GM23338 (cell line): ENCODE measurements at regions not wholly inside any gene's neighbourhood (a gene's known extent, or its start where the extent isn't known, plus 50 kb on each side); places are given as distances from the start of the nearest gene placed in this dataset.
"Not testable (repeated sequence)": the region's sequence is repeated elsewhere in the genome, so short reads cannot be mapped to it uniquely, and the experiment has no call there.

ENCODE experiments used
- NANOG ChIP-seq: IDR thresholded peaks from 2 replicates; pipeline ENCODE4 v1.6.1; 2016; ENCODE audit warnings: antibody characterized with exemption, borderline replicate concordance
- REST ChIP-seq: IDR thresholded peaks from one replicate; pipeline ENCODE4 v1.6.1; 2018; ENCODE audit warnings: antibody characterized with exemption; ENCODE audit not compliant: unreplicated experiment
- TF ChIP-seq, protein P1 (sequence below), 2 experiments: fragments of 200-600 bp in 1 of 2; sonication (generic) in 1 of 2; conservative IDR thresholded peaks; 2 replicates each; pipeline versions ENCODE4 v1.5.1 to v1.6.1; 2016 to 2017; ENCODE audit warnings: antibody characterized with exemption in 2 of 2, low read depth in 2 of 2, mild to moderate bottlenecking in 2 of 2, moderate library complexity in 1 of 2

DNA sequence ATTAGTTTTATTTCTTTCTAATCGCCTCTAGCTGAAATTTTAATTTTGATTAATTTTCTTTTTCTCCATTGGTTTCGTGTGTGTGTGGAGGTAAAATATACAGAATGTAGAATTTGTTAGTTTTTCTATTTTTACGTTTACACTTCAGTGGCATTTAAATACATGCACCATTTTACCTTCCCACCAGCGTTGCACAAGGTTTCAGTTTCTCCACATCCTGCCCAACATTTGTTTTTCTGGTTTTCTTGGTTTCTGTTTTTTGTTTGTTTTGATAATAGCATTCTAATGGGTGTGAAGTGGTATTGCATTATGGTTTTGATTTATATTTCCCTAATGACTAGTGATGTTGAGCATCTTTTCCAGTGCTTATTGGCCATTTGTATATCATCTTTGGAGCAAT is 871.4 kb upstream of the DEFB115 start:
- TF ChIP-seq, protein P1, sequence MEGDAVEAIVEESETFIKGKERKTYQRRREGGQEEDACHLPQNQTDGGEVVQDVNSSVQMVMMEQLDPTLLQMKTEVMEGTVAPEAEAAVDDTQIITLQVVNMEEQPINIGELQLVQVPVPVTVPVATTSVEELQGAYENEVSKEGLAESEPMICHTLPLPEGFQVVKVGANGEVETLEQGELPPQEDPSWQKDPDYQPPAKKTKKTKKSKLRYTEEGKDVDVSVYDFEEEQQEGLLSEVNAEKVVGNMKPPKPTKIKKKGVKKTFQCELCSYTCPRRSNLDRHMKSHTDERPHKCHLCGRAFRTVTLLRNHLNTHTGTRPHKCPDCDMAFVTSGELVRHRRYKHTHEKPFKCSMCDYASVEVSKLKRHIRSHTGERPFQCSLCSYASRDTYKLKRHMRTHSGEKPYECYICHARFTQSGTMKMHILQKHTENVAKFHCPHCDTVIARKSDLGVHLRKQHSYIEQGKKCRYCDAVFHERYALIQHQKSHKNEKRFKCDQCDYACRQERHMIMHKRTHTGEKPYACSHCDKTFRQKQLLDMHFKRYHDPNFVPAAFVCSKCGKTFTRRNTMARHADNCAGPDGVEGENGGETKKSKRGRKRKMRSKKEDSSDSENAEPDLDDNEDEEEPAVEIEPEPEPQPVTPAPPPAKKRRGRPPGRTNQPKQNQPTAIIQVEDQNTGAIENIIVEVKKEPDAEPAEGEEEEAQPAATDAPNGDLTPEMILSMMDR (conservative IDR thresholded peaks at IDR 0.05; ENCODE audit: low read depth in 2 of 2), result not testable (repeated sequence)
- TF ChIP-seq REST, NANOG: not testable (repeated sequence)
